ENCODE measurements at regions not wholly inside any gene's neighbourhood (a gene's known extent, or its start where the extent isn't known, plus 50 kb on each side); places are given as distances from the start of the nearest gene placed in this dataset.

DNA sequence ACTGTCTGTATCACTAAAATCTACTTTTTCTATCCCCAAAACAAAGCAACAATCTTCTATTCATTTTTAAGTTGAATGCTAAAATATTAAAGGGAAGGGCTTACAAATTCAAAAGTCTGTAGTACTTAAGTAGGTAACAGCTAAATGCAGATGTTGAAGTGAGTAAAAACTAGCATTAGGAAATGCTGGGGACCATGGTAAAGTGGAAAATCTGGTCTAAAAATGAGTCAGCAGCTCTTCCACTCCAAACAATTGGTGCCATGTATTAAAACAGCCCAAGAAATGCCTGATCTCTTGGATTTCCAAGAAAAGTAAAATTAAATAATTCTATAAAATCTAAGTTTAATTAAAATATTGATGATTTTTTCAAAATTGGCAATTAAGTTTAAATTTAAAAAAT is 73.3 kb upstream of the PPP3CA start:
- Histone ChIP-seq H3K36me3 (ENCODE audit: low read depth, low read length) (no peaks in the 10 kb centered on the region), H2AFZ (ENCODE audit: low read length) (no peak overlapping the region), H3K9ac (ENCODE audit: low read length) (no peak overlapping the region), H3F3A (ENCODE audit: low read length, unreplicated experiment) (no peaks in the 10 kb centered on the region), H3K4me1 (ENCODE audit: insufficient read depth, low read length) (peaks cover 26% of the 10 kb centered on the region), H3K4me2 (ENCODE audit: low read length) (0 out of 2 replicates have a peak overlapping the region, but pooled peaks have one; percentile 26), H3K9me2 (replicated peaks; ENCODE audit: low read length) (no peaks in the 10 kb centered on the region), H3K9me3 (ENCODE audit: low read length) (no peaks in the 10 kb centered on the region), H3K27me3 (ENCODE audit: low read length) (no peaks in the 10 kb centered on the region), H3K4me3 (ENCODE audit: low read length) (no peak overlapping the region), H3K27ac (ENCODE audit: low read length) (peak overlapping the region; percentile 77; the same call in 1 of the 2 replicates), H3K79me2 (ENCODE audit: low read length) (no peaks in the 10 kb centered on the region), H4K20me1 (ENCODE audit: low read length) (no peaks in the 10 kb centered on the region)
- TF ChIP-seq EZH2 (IDR thresholded peaks at IDR 0.05; ENCODE audit: low read length, unreplicated experiment) (no peak), EZH2phosphoT487 (IDR thresholded peaks at IDR 0.05; ENCODE audit: borderline replicate concordance, low read length) (no peak)
- TF ChIP-seq, protein P1, sequence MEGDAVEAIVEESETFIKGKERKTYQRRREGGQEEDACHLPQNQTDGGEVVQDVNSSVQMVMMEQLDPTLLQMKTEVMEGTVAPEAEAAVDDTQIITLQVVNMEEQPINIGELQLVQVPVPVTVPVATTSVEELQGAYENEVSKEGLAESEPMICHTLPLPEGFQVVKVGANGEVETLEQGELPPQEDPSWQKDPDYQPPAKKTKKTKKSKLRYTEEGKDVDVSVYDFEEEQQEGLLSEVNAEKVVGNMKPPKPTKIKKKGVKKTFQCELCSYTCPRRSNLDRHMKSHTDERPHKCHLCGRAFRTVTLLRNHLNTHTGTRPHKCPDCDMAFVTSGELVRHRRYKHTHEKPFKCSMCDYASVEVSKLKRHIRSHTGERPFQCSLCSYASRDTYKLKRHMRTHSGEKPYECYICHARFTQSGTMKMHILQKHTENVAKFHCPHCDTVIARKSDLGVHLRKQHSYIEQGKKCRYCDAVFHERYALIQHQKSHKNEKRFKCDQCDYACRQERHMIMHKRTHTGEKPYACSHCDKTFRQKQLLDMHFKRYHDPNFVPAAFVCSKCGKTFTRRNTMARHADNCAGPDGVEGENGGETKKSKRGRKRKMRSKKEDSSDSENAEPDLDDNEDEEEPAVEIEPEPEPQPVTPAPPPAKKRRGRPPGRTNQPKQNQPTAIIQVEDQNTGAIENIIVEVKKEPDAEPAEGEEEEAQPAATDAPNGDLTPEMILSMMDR (conservative IDR thresholded peaks at IDR 0.05; ENCODE audit: low read depth, low read length) = no peak
- BruUV-seq (replicated peaks) = no TSS peak
- intact Hi-C loops (cut with micrococcal nuclease) = no loop called here
- DNase-seq (peak; percentile 55), ATAC-seq (no peak)
- ChIA-PET CTCF (no interaction called here), POLR2A (ENCODE audit: unreplicated experiment) (no interaction called here)

DNA sequence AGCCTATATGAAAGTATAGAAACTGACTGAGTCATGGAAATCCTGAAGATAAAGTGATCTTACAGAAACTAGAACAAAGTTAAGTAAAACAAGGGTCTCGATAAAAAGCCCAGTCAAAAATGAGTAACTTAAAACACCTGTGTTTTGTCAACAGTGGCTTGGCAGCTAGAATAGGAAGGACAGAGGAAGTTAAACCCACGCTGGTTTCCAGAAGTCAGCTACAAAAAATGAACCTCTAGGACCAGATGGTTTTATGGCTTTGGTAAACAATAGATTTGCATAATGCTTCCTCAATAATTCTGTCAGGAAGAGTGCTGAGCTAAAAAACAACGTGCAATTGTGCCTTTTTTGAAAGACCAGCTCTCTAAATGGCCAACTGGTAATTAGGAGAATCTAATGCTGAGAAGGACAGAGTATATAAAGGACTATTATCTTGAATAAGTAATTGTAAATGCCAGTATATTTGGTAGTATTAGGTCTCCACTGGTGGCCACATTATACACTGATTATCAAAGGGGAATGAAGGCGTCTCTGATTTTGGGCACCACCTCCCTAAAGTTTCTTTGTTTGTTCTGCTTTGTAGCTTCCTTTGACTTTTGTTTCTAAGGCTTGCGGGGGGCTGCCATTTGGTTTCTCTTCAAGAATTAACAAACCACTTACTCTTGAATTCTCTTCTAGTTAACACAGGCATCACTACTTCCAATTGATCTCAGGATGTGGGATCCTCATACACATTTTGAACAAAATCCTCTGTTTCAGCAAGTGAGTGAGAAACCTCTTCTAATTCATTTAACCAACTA is 72.2 kb upstream of the PPP3CA start:
- Histone ChIP-seq H3K4me1 (ENCODE audit: insufficient read depth, low read length) (peaks cover 26% of the 10 kb centered on the region), H3K9me2 (replicated peaks; ENCODE audit: low read length) (no peaks in the 10 kb centered on the region), H3K9me3 (ENCODE audit: low read length) (no peaks in the 10 kb centered on the region), H3K9ac (ENCODE audit: low read length) (peak overlapping the region; percentile 19; the same call in 1 of the 2 replicates), H3K27me3 (ENCODE audit: low read length) (no peaks in the 10 kb centered on the region), H3K27ac (ENCODE audit: low read length) (peak overlapping the region; percentile 77), H3K4me2 (ENCODE audit: low read length) (peak overlapping the region; percentile 39; the same call in 1 of the 2 replicates), H3K36me3 (ENCODE audit: low read depth, low read length) (no peaks in the 10 kb centered on the region), H3K4me3 (ENCODE audit: low read length) (no peak overlapping the region), H3K79me2 (ENCODE audit: low read length) (no peaks in the 10 kb centered on the region), H3F3A (ENCODE audit: low read length, unreplicated experiment) (no peaks in the 10 kb centered on the region), H2AFZ (ENCODE audit: low read length) (no peak overlapping the region), H4K20me1 (ENCODE audit: low read length) (no peaks in the 10 kb centered on the region)
- intact Hi-C loops (cut with micrococcal nuclease) = loop anchor here (10.0 kb wide), 1 partner anchor 285 kb away; no protein-coding TSS in a partner anchor
- no TSS peak for BruUV-seq (replicated peaks)
- TF ChIP-seq, protein P1 (conservative IDR thresholded peaks at IDR 0.05; ENCODE audit: low read depth, low read length) = no peak
- TF ChIP-seq EZH2phosphoT487 (IDR thresholded peaks at IDR 0.05; ENCODE audit: borderline replicate concordance, low read length) = no peak
- no peak for TF ChIP-seq EZH2 (IDR thresholded peaks at IDR 0.05; ENCODE audit: low read length, unreplicated experiment)
- peak; percentile 89 for DNase-seq
- POLR2A ChIA-PET (ENCODE audit: unreplicated experiment) = no interaction called here
- CTCF ChIA-PET = interaction anchor here (0.6 kb wide), 1 partner anchor 236 kb away, joined by 3 read pairs; no protein-coding TSS in a partner anchor
- peak; percentile 88 for ATAC-seq

DNA sequence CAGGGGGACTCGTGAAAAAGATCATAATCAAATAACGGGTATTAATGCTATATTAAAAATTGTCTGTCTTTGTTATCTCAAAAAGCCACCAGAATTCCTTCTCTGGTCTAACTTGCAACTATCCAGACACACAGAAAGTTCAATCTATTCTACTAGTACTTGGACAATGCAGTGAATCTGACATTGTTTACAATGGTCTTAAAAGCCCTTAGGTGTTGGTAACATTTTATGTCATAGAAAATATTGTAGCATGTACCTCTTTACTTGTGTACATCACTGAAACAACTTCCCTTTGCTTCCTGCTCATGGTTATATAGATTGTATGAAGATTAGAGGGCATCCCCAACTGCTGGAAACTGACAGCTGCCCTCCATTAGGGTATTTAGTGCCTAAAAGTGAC is 71.1 kb upstream of the PPP3CA start:
- Histone ChIP-seq H3K79me2 (ENCODE audit: low read length) (no peaks in the 10 kb centered on the region), H3K27ac (ENCODE audit: low read length) (peak overlapping the region; percentile 77), H3K4me3 (ENCODE audit: low read length) (no peak overlapping the region), H3K9ac (ENCODE audit: low read length) (peak overlapping the region; percentile 18; the same call in 1 of the 2 replicates), H3K9me3 (ENCODE audit: low read length) (no peaks in the 10 kb centered on the region), H3K4me1 (ENCODE audit: insufficient read depth, low read length) (peaks cover 26% of the 10 kb centered on the region), H3K9me2 (replicated peaks; ENCODE audit: low read length) (no peaks in the 10 kb centered on the region), H3K36me3 (ENCODE audit: low read depth, low read length) (no peaks in the 10 kb centered on the region), H3F3A (ENCODE audit: low read length, unreplicated experiment) (no peaks in the 10 kb centered on the region), H3K27me3 (ENCODE audit: low read length) (no peaks in the 10 kb centered on the region), H3K4me2 (ENCODE audit: low read length) (0 out of 2 replicates have a peak overlapping the region, but pooled peaks have one; percentile 39), H4K20me1 (ENCODE audit: low read length) (no peaks in the 10 kb centered on the region), H2AFZ (ENCODE audit: low read length) (no peak overlapping the region)
- BruUV-seq (replicated peaks) = no TSS peak
- POLR2A ChIA-PET (ENCODE audit: unreplicated experiment) = no interaction called here
- intact Hi-C loops (cut with micrococcal nuclease) = loop anchor here (10.0 kb wide), 1 partner anchor 286 kb away; no protein-coding TSS in a partner anchor
- ATAC-seq = no peak
- no peak for DNase-seq
- CTCF ChIA-PET = no interaction called here
- TF ChIP-seq, protein P1 (conservative IDR thresholded peaks at IDR 0.05; ENCODE audit: low read depth, low read length) = no peak
- TF ChIP-seq EZH2 (IDR thresholded peaks at IDR 0.05; ENCODE audit: low read length, unreplicated experiment) (no peak), EZH2phosphoT487 (IDR thresholded peaks at IDR 0.05; ENCODE audit: borderline replicate concordance, low read length) (no peak)

Data from PC-3 (cell line).